NCI-H1417 treated with DMSO at 0.1 percent for 48 hours (cell line): ENCODE measurements at regions not wholly inside any gene's neighbourhood (a gene's known extent, or its start where the extent isn't known, plus 50 kb on each side); places are given as distances from the start of the nearest gene placed in this dataset.

ENCODE experiments used
- DNase-seq: peaks from one replicate; lab custom pipeline; 2025; lab: John Stamatoyannopoulos, UW

DNA sequence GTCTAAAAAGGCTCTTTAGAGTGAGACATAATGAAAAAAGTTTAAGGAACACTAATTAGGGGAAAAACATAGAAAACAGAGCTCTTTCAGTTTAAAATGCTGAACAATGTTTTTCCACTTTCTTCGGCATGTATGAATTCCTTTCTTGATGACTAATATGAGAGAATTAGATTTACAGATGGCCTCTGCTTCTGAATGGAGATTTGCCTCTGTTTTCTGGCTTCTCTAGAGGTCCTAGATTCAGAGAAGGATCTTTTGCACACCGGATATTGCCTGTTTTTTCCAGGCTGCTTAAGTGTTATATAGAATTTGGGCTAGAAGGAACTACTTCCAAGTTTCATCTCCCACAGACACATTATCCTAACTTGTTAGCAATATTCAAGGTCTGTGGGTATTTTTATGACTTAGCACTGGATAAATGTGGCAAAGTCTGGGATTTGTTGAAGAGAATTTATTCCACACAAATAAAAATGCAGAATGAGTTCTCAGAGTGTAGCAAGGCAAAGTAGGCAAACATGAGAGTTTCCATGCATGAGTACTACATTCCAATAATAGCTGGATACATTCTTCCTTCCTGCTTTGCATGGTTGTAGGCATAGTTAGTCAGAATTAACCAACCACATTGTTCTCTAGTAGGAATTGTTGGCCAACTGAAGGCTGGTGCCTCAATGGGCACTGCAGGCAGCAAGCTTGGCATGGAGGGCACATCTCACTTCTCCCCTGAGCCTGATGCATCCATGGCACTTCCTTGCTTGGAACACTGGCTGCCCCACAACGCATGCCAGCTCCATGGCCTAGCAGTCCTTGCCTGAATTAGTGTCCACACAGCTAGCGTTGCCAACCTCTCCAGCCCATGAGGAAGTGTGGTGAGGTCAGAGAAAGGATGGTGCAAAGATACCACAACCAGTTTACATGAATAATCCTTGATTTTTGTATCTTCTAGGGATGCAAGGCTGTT lies 224.2 kb downstream of the CLIC5 start:
- DNase-seq, result no peak

DNA sequence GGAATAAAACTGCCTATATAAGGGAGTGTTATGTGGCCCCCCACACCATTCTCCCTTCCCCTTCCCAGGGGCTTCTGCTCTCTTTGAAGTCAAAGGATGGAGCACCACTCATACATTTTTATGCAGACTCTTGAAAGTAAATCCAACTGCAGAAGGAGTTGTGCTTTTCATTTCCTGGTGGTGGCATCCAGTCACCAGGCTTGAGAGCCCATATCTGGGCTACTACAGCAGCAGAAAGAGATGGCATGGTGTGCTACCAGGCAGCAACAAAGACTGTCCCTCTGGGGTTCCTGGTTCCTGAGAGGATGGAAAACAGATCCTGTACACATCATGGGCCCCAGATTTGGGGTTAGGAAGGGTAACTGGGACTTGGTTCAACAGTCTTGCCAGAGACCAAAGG lies 226.4 kb downstream of the CLIC5 start:
- DNase-seq, result no peak

DNA sequence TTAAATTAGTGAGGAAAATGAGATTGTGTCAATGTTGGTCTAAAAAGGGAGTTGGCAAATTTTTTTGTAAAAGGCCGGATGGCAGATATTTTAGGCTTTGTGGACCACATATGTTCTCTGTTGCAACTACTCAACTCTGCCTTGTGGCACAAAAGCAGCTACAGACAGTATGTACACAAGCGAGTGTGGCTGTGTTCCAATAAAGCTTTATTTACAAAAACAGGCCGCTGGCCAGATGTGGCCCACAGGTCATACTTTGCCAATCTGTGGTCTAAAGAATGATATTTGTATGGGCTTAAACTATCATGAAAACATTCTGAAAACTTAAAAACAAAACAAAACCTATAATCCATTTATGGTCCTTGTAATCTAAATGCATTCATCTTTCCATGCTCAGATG lies 228.3 kb downstream of the CLIC5 start:
- DNase-seq, result no peak

DNA sequence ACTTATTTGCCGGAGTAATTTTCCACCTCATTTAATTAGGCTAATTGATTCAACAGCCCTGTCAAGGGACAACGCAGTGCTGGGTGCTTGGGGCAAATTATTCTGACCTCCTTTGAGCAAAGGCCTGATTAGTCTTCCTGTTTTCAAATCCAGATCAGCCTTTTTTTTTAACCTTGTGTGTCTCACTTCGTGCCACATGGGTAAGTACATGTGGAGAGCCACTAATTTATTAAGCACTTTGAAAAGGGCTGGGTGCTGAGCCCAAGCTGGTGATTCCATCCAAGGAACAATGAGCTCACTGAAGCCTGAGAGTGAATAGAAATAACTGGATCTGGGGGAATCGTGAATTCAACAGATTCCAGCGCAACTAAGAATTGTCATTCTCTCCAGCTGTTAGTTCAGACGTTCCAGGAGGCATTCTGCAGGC lies 229.3 kb downstream of the CLIC5 start:
- DNase-seq, result peak; percentile 80

DNA sequence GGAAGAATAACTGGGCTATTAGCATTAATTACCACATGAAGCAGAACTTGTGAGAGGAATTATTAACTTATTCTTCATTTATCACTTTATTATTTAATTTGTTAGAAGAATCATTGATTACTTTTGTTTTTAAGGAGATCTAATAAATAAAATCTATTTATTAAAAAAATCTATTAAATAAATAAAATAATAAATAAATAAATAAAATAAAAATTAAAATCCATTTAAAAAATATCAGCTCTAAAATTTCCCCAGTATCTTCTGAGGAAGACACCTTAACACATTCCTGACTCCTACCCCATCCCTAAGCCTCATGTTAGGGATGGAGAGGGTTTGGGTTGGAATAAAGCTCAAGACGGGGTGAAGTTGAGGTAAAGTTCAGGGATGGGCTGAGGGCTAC lies 231.4 kb downstream of the CLIC5 start:
- DNase-seq, result no peak

DNA sequence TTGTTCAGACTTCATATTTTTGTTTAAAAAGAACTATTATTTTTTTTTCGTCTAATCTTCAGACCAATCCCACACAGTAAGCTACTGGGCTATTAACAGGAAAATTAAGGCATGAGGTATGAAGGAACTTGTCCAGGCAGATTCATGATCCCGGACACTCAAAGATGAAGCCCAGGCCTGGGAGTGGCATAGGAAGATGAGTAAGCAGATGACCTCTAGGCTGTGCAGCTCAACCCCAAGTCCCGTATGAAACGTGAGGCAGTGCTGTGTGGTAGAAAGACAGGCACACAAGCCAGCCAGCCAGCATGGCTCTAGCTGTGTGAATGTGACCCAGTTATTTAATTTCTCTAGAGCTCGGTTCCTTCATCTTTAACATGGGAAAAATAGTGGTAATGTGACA lies 231.9 kb downstream of the CLIC5 start:
- no peak for DNase-seq

DNA sequence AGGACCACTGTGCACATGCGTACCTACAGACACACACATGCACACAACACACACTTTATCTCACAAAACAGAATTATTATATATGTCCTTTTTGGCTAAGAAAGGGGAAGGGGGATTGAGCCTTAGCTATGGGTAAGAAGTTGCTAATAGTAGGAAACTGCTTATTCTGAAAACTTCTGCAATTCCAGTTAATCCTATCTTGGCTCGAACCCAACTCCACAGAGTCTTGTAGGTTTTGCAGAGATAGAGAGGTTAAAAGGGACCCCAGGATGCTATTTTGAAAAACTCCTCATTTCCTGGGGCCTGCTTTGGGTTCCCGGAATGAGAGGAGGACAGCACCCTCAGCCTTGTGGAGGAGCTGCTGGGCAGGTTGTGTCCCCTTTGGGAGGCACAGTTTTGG lies 233.8 kb downstream of the CLIC5 start:
- DNase-seq, result no peak

DNA sequence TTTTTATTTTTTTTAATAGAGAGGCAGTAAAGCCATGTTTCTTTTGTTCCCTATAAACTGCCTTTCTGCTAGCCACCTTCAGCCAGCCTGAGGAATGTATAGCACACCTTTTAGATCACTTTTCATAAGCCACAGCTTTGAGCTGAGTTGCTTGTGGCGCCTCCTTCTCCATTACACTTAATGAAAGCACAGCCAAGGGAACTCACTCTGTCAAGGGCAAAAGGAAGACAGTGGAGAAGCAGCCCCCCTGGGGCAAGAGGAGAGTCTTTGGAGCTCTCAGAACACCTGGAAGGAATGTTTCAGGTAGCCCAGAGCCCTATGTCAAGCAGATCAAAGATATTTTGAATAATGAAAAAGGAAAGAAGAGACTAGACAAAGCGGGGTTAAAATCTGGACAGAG lies 235.1 kb downstream of the CLIC5 start:
- no peak for DNase-seq

DNA sequence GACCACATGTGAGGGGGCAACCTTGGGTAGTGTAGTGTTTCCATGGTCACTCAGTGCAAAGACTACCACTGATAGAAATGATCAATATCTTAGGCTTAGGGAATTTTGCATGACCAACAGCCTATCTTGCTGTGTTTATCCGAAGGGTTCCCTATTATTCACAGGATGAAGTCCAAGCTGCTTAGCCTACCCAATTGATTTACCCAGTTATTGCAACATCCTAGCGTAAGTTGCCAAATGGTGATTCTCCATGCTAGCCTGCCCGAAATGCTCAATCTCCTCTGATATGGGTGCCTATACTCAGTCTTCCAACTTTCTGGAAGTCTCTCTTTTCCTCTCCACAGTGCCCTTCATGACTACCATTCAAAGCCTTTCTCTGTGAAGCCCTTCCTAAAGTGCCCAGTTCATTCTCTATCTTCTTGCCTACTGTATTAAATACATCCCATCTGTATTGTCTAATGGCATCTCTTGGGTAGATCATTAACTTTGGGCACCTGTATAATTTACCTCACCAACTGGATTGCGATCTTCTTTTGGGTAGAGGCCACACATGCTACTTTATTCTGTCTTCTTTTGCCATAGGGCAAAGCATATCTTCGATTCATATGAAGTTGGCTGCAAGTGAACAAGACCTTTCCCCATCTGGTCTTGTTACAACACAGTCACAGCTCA lies 240.5 kb downstream of the CLIC5 start:
- no peak for DNase-seq

DNA sequence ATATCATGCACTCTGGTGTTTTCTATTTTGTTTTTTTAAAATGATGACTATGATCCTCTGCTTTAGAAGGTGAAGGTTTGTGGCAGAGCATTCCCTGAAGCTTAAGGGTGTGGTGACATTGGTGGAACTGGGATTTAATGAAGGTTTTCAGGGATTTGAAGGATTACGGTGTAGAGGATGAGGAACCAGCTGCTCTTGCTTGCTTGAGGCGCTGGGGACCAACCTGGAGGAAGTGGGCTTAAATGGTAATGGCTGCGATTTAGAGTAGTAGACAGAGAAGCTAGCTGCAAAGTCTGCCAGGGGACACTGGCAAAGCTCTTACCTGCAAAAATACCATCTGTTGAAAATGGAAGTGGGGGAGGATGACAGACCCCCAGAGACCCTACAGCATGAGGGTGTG lies 241.8 kb downstream of the CLIC5 start:
- no peak for DNase-seq

DNA sequence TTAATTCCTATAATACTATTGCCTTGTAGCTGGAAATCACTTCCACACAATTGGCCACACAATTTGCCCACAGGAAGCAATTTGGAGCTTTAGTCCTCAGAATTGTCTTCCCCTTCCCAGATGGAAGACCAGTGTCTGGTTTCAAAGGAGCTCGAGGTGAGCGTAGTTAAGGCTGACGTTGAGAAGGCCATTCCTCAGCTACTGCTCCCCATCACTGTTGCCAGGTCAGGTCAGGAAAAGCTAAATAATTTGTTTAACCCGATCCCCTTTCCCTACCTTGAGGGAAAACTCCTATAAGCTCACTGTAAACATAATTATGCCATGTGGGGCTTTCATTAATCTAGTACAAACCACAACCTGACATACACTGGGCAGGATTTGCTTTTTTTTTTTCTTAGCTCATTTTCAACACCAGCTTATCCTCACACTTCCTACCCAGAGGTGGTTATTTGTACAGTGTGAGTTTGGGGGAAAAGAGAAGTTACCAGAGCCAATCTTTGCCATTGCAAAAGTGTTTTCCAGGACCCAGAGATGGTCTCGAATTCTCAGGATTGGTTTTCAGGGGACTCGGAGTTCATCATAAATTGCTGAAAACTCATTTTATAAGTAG lies 242.7 kb downstream of the CLIC5 start:
- DNase-seq, result no peak

DNA sequence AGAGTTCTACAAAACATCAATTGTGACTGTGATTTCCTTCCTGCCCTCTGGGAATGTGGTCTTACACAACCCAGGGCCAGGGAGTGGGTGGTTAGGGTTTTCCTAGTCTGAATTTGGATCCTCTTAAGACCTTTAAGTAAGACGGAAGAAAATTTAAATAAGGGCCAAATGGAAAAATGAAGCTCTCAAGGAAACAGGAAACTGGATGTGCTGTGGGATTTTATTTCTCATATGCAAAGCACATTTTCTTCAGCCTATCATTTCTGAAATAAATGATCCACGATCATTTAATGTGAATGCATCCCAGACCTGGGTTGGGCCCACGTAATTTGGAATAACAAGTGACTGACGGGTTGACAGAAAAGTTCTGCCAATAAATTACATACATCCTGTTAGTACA lies 243.6 kb downstream of the CLIC5 start:
- no peak for DNase-seq

DNA sequence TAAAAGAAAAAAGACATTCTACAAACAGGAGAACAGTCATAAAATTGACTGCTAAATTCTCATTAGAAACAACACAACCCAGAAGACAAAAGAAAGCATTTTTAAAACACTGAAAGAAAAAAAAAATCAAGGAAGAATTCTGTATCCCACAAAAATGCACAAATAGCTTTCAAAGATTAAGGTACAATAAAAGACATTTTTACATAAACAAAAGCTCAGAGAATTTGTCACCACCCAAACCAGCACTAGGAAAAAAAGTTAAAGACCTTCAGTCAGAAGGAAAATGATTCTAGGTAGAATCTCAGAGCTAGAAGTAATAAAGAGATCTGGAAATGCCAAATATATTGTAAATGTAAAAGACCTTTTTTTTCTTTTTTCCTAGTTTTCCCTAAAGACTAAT lies 252.4 kb downstream of the CLIC5 start:
- DNase-seq, result no peak

DNA sequence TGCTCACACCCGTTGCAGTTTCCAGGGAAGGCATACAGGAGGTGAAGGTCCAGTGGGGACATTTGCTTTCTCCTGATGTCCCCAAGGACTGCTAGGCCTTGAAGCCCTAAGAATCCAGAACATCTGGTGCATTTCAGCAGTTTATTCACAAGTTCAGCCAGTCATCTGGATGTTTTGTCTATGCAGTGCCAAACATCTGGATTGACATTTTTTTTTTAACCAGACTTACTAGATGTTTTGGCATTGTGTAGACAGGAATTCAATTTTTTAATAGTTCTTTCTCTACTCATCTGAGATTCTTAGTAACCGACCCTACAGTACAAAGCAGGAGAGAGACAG lies 256.2 kb downstream of the CLIC5 start:
- no peak for DNase-seq

DNA sequence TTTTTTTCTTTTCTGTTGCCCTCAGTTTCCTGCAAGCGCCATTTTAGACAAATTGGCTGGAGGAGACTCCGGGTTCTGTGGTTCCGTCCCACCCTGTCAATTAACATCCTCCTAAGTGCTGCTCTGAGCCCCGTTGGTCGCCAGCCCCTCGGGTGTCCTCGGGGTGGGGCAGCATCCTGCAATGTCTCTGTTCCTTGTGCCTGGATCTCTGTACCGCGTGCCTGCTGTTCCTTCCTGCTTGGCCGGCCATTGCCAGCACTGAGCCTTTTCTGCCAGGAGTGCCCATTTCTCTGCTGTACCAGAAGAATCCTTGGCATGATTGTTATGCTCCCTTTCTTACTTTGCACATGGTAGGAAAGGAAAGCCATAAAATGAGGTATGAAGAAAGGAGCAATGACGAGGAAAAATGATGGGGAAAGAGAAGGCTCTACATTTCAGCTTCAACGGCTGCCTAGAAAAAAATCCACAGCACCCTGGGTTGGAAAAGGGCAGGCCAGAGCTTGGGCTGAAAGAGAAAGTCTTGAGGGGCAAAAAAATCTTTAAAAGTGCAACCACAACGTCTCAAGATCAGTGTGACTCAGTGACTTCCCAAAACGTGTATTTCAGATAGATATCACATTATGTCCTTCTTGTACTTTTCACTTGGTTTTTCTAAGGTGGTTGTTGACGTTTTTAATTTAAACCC lies 256.7 kb downstream of the CLIC5 start:
- no peak for DNase-seq

DNA sequence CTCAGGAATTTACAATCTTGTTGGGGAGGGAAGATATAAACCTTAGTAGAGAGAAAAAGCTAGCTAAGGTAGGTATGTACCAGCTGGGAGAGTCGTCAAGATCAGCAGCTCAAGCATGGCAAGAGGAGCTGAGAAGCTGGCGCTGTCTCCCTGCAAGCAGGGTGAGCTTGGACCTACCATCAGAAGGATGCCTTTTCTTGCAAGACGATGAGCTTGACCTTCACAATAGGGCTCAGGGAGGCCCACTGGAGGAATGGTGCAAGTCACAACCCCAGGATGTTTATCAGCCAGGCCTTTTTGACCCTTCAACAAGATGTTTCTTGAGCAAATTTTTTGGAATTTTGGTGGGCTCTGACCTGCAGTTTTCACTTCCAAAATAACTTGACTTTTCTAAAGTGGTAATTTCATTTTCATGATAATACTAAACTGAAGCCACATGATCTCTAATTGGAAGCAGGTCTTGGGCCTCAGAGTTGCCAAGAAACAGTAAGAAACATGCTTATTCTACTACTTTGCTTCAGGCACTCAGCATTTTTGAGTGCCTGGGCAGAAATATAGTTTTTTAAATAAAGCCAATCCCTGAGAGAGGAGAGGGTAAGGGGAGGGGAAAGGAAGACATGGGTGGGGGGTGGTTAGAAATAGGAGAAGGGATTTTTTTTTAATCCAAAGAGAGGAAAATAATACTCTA lies 258.1 kb downstream of the CLIC5 start:
- no peak for DNase-seq

DNA sequence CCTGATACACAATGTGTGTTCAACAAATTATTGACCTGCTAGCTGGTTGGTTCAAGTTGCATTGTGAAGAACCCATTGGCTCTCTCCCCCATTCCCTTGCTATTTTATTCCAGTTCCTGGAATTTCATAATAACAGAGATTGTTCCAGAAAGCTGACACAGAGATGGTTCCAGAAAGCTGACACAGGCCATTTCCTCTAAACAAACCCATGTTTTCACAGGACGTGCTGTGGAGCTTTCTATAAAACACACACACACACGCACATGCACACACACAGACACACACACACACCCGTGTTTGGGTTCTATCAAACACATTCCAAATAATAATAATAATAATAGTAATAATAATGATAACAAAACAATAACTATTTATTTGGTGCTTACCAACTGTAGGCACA lies 259.1 kb downstream of the CLIC5 start:
- no peak for DNase-seq

DNA sequence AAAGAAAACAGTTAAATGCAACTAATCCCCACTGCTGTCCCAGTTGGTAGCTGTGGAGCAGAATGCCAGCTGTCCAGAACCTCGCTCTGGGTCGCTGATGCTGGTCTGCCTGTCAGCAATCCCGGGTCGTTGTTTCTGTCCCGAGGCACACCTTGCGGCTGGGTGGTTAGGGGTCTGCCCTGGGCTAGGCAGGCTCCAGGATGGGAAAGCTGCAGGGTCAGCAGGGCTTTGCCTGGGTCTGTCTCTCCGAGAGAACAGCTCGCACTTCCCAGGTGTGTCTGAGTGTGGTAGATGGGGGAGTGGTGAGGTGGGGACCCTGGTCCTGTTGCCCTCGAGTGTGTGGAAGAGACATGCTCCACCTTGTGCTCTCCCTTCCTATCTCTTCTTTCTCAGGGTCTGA lies 261.2 kb downstream of the CLIC5 start:
- DNase-seq, result no peak

DNA sequence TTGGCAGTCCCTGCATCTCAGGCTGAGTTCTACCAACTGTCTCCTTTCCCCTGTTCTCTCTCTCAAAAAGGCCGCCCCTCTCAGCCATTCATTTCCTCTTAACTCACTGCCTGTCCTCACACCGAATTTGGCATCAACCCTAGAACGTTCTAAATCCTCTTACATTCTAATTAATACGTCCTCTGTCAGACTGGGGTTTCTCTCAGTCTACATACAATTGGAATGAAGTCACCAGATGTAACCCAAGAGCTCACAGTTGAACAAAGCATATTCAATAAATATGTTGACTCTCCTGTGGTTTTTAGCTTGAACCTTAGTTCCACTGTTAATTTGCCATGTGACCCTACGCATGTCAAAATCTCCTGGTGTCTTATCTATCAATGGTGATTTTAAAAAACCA lies 269.6 kb downstream of the CLIC5 start:
- no peak for DNase-seq

DNA sequence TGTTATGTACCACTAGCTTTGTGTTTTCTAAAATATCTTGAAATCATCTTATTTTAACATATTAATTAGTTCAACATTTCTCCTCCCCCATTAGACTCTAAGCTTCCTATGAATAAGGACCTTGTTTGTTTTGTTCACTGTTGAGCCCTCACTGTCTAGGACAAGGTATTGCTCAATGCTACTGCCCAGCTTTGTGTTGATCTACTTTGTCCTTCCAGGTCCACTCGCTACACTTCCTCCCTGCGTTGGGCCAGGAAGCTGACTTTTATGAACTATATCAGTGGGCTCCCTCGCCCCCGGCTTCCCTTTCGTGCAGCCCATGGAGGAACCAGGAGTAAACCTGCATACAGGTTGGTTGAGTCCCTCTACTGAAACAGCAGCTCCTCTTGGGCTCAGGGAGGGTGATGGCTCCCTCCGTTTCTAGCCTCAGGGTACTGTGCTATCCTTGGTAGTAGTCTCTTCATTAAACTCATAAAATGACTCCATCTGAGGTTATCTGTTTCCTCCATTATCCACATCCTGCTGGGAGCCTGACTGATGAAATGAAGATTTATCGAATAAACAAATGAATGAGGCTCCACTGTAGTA lies 272.5 kb downstream of the CLIC5 start:
- no peak for DNase-seq

DNA sequence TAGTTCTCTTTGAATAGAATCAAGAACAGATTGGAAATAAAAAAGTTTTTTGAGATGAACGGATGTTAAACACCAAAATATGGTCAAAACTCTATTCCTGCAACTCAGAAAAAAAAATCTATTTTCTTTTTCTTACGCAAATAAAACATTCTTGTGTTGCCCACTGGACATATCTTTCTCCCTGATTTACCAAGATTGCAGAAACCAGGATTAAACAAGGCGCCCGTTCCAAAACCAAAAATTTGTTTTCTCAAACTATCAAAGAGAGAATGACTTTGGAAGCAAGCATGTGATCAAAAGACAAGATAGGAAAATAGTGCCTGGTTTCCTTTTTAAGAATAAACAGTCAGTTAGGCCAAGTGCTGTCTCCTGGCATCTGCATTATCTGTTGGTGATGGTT lies 273.1 kb downstream of the CLIC5 start:
- DNase-seq, result no peak
